HepG2 (cell line): ENCODE measurements at regions not wholly inside any gene's neighbourhood (a gene's known extent, or its start where the extent isn't known, plus 50 kb on each side); places are given as distances from the start of the nearest gene placed in this dataset.

Source experiments
- ATAC-seq: fragments of 200-7000 bp; cut with Tn5 transposase; 3 replicates; pipeline ENCODE4 v1.9.1; 2020; ENCODE audit warnings: mild to moderate bottlenecking, moderate library complexity
- BruUV-seq: library from RNA; stranded (reverse); fragments of 400-500 nt; replicated peaks from 2 replicates; lab custom pipeline; 2021; lab: Mats Ljungman, UMichigan
- CTCF ChIA-PET: fragments of 300-600 bp; formaldehyde crosslinking; extraction: SDS; loops from one replicate; lab custom pipeline; 2021; ENCODE audit warnings: low total read pairs, inconsistent platforms, low intra/inter-chr PET ratio; lab: Yijun Ruan, JAX
- POLR2A ChIA-PET: fragments of 350-600 bp; sonication (Branson Sonifier 250); formaldehyde crosslinking; loops from one replicate; lab custom pipeline; 2020; ENCODE audit warnings: antibody characterized with exemption, inconsistent platforms; lab: Yijun Ruan, JAX
- DNase-seq: peaks from one replicate; pipeline ENCODE4 v3.0.0-alpha.2; 2015; ENCODE audit warnings: low spot score
- FAIRE-seq: peaks from 3 replicates; lab custom pipeline; 2011; peaks lifted over from hg19 to GRCh38; lab: Jason Lieb, UNC
- H2AFZ ChIP-seq: one replicate; pipeline ENCODE4 v1.6.1; 2011; ENCODE audit warnings: low read length, inconsistent platforms
- H3K27ac ChIP-seq: fragments of 300-600 bp; 3 replicates; pipeline ENCODE4 v1.8.0; 2011; ENCODE audit warnings: mixed run types, mild to moderate bottlenecking, mixed read lengths, low read length, inconsistent platforms; ENCODE audit not compliant: insufficient read depth; ENCODE audit errors: extremely low read length
- H3K27me3 ChIP-seq, 2 experiments: fragments of 200-600 bp in 1 of 2; 2 replicates in 1 of 2; 3 replicates in 1 of 2; pipeline versions ENCODE4 v1.6.0 to v1.8.0; 2011; ENCODE audit warnings: low read length in 2 of 2, mild to moderate bottlenecking in 2 of 2, moderate library complexity in 2 of 2, inconsistent platforms in 1 of 2; ENCODE audit not compliant: insufficient read depth in 2 of 2, control insufficient read depth in 1 of 2
- H3K36me3 ChIP-seq, 2 experiments: fragments of 200-600 bp in 1 of 2; replicated peaks in 1 of 2; 2 replicates in 1 of 2; 3 replicates in 1 of 2; pipeline versions ENCODE4 v1.5.1 to v1.8.0; 2011; ENCODE audit warnings: low read length in 2 of 2, inconsistent platforms in 1 of 2; ENCODE audit not compliant: insufficient read depth in 2 of 2, control insufficient read depth in 1 of 2
- H3K4me1 ChIP-seq: 2 replicates; pipeline ENCODE4 v1.5.1; 2012; ENCODE audit warnings: low read length, inconsistent platforms; ENCODE audit not compliant: insufficient read depth
- H3K4me2 ChIP-seq: 2 replicates; pipeline ENCODE4 v1.6.0; 2011; ENCODE audit warnings: low read depth, low read length, inconsistent platforms
- H3K4me3 ChIP-seq, 3 experiments: fragments of 200-600 bp in 1 of 3; sonication (generic), shearing (Covaris generic) in 1 of 3; replicated peaks in 1 of 3; 2 replicates each; pipeline ENCODE4 v1.5.1; 2011 to 2016; ENCODE audit warnings: low read length in 3 of 3, inconsistent platforms in 2 of 3, low read depth in 2 of 3, mild to moderate bottlenecking in 2 of 3, control low read depth in 1 of 3, mixed read lengths in 1 of 3; ENCODE audit not compliant: insufficient read depth in 1 of 3
- H3K79me2 ChIP-seq: one replicate; pipeline ENCODE4 v1.6.1; 2011; ENCODE audit warnings: low read length, inconsistent platforms; ENCODE audit not compliant: insufficient read depth
- H3K9ac ChIP-seq: 2 replicates; pipeline ENCODE4 v1.6.0; 2011; ENCODE audit warnings: mild to moderate bottlenecking, low read depth, low read length, inconsistent platforms; ENCODE audit not compliant: insufficient read depth
- H3K9me3 ChIP-seq: 2 replicates; pipeline ENCODE4 v1.5.1; 2012; ENCODE audit warnings: mild to moderate bottlenecking, low read length
- H4K20me1 ChIP-seq: 2 replicates; pipeline ENCODE4 v1.6.0; 2011; ENCODE audit warnings: inconsistent platforms, mild to moderate bottlenecking, low read length, moderate library complexity; ENCODE audit not compliant: insufficient read depth
- CAMTA2 ChIP-seq: sonication (generic); formaldehyde crosslinking; IDR thresholded peaks from 2 replicates; pipeline ENCODE4 v1.4.0; 2020; ENCODE audit warnings: mild to moderate bottlenecking, missing genetic modification reagents, borderline replicate concordance
- CEBPB ChIP-seq: IDR thresholded peaks from 2 replicates; pipeline ENCODE4 v1.6.1; 2011; ENCODE audit warnings: low read depth, low read length, improper control_type of control experiment, borderline replicate concordance
- FOSL1 ChIP-seq: sonication (generic); formaldehyde crosslinking; IDR thresholded peaks from 2 replicates; pipeline ENCODE4 v1.9.0; 2021; ENCODE audit warnings: missing genetic modification reagents, borderline replicate concordance
- GATA4 ChIP-seq: sonication (generic); IDR thresholded peaks from 2 replicates; pipeline ENCODE4 v1.6.1; 2016; ENCODE audit warnings: antibody characterized with exemption, low read depth, borderline replicate concordance
- GPBP1L1 ChIP-seq: sonication (generic); formaldehyde crosslinking; IDR thresholded peaks from 2 replicates; pipeline ENCODE4 v1.5.0; 2020; ENCODE audit warnings: mild to moderate bottlenecking, missing genetic modification reagents
- HDAC6 ChIP-seq: fragments of 200-600 bp; sonication (generic); IDR thresholded peaks from 2 replicates; pipeline ENCODE4 v1.7.0; 2017; ENCODE audit warnings: mild to moderate bottlenecking, antibody characterized with exemption, low read length, low read depth
- KMT2B ChIP-seq: IDR thresholded peaks from 2 replicates; pipeline ENCODE4 v1.6.1; 2016; ENCODE audit warnings: missing genetic modification reagents, missing compliant biosample characterization
- NR2C2 ChIP-seq: sonication (generic); formaldehyde crosslinking; IDR thresholded peaks from 2 replicates; pipeline ENCODE4 v1.4.0; 2020; ENCODE audit warnings: missing genetic modification reagents, mild to moderate bottlenecking, moderate library complexity, borderline replicate concordance
- RAD21 ChIP-seq: fragments of 450-650 bp; formaldehyde crosslinking; IDR thresholded peaks from 2 replicates; pipeline ENCODE4 v1.5.0; 2020; ENCODE audit warnings: mild to moderate bottlenecking
- SP140L ChIP-seq: sonication (generic); formaldehyde crosslinking; IDR thresholded peaks from 2 replicates; pipeline ENCODE4 v1.4.0; 2020; ENCODE audit warnings: missing genetic modification reagents, borderline replicate concordance
- ZBTB2 ChIP-seq: sonication (generic); formaldehyde crosslinking; IDR thresholded peaks from 2 replicates; pipeline ENCODE4 v1.8.0; 2022; ENCODE audit warnings: low read depth, missing genetic modification reagents
- ZBTB4 ChIP-seq: sonication (generic); formaldehyde crosslinking; IDR thresholded peaks from 2 replicates; pipeline ENCODE4 v1.4.0; 2020; ENCODE audit warnings: missing genetic modification reagents, mild to moderate bottlenecking, borderline replicate concordance
- ZC3H13 ChIP-seq: sonication (generic); formaldehyde crosslinking; IDR thresholded peaks from 2 replicates; pipeline ENCODE4 v1.8.1; 2023; ENCODE audit warnings: mild to moderate bottlenecking, missing genetic modification reagents, moderate library complexity
- ZFP37 ChIP-seq: sonication (generic); formaldehyde crosslinking; IDR thresholded peaks from 2 replicates; pipeline ENCODE4 v1.4.0; 2020; ENCODE audit warnings: missing genetic modification reagents, borderline replicate concordance
- ZNF503 ChIP-seq: sonication (generic); formaldehyde crosslinking; IDR thresholded peaks from 2 replicates; pipeline ENCODE4 v1.4.0; 2020; ENCODE audit warnings: missing genetic modification reagents
- ZNF577 ChIP-seq: sonication (generic); formaldehyde crosslinking; IDR thresholded peaks from 2 replicates; pipeline ENCODE4 v1.4.0; 2020; ENCODE audit warnings: mild to moderate bottlenecking, low read depth, missing genetic modification reagents, borderline replicate concordance
- ZSCAN31 ChIP-seq: sonication (generic); formaldehyde crosslinking; IDR thresholded peaks from 2 replicates; pipeline ENCODE4 v1.5.0; 2020; ENCODE audit warnings: low read depth, mild to moderate bottlenecking, missing genetic modification reagents
- WGBS: methylation state at CpG from one replicate; pipeline ENCODE4 v1.1.6; 2017; ENCODE audit warnings: low lambda C conversion rate; 5-methylcytosine and 5-hydroxymethylcytosine counted together
- in situ Hi-C: cut with HindIII; loops from 2 replicates; pipeline ENCODE4 v1.10.0; 2017; ENCODE audit warnings: low pct_unique_long_range_greater_than_20kb; ENCODE audit not compliant: extremely low pct_ligation_motif_present
- intact Hi-C: fragments of 100-400 bp; cut with micrococcal nuclease; formaldehyde crosslinking; loops from one replicate; pipeline ENCODE4 v1.10.0; 2022; ENCODE audit not compliant: unreplicated experiment

- POLR2A ChIA-PET = no interaction called here
- intact Hi-C loops = no loop called here
Measured at GRCh38 chr4:152064753-152065152, 303.9 kb upstream of the GATB start.

More at GRCh38 chr4:152064753-152065152, 303.9 kb upstream of the GATB start:
- DNase-seq = no peak
- no peak for ATAC-seq
- no peak overlapping the region for H3K27ac ChIP-seq
- FAIRE-seq = no peak
- WGBS = 29% methylated on average over 1 of the region's 1 CpG
- no peaks in the 10 kb centered on the region for H3K79me2 ChIP-seq
- in situ Hi-C loops = no loop called here
- no peaks in the 10 kb centered on the region for H3K4me1 ChIP-seq
- no peak overlapping the region for H3K4me3 ChIP-seq
- H3K4me2 ChIP-seq = no peak overlapping the region
- H3K9ac ChIP-seq = no peak overlapping the region
- H2AFZ ChIP-seq = no peak overlapping the region
- no peaks in the 10 kb centered on the region for H3K36me3 ChIP-seq
- no peak for TF ChIP-seq ZBTB2
- TF ChIP-seq HDAC6 = no peak
- no peak for TF ChIP-seq NR2C2 (CRISPR knock-in tag)
- no peak for TF ChIP-seq ZNF577 (CRISPR knock-in tag)
- no peak for TF ChIP-seq ZC3H13
- TF ChIP-seq ZBTB4 (CRISPR knock-in tag) = no peak
- no peak for TF ChIP-seq ZSCAN31 (CRISPR knock-in tag)
- TF ChIP-seq ZFP37 = no peak
- TF ChIP-seq CAMTA2 (CRISPR knock-in tag) = no peak
- TF ChIP-seq SP140L = no peak
- no peak for TF ChIP-seq RAD21
- TF ChIP-seq GPBP1L1 (CRISPR knock-in tag) = no peak
- TF ChIP-seq FOSL1 (CRISPR knock-in tag) = no peak
- no peak for TF ChIP-seq ZNF503
- TF ChIP-seq CEBPB = no peak
- no peak for TF ChIP-seq GATA4
- TF ChIP-seq KMT2B (CRISPR knock-in tag) = no peak
- no peaks in the 10 kb centered on the region for H3K9me3 ChIP-seq
- H4K20me1 ChIP-seq = no peaks in the 10 kb centered on the region
- CTCF ChIA-PET = no interaction called here
- H3K27me3 ChIP-seq = no peaks in the 10 kb centered on the region
- BruUV-seq = no TSS peak
